ENCODE measurements at regions not wholly inside any gene's neighbourhood (a gene's known extent, or its start where the extent isn't known, plus 50 kb on each side); places are given as distances from the start of the nearest gene placed in this dataset.

DNA sequence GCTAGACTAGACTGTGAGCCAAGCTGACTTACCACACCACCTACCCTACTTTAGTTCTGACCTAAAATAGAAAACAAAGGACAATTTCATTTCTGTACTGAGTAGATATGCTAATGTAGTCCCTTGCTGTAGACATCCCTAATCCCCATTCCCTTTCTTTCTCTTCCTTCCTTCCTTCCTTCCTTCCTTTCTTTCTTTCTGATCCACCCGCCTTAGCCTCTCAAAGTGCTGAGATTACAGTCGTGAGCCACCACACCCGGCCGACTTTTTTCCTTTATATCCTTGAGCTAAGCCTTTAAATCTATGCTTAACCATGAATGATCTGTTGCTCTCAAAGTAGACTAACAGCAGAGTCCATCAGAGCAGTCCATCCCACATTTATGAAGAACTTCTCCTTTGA is 465.0 kb downstream of the SLITRK6 start:
- no peak overlapping the region for H2AK5ac ChIP-seq (ENCODE audit: low read depth, low read length)
- H4K91ac ChIP-seq (ENCODE audit: insufficient read depth, low read depth, low read length), result no peak overlapping the region; the same call in 1 of the 2 replicates
- no peak overlapping the region for H4K5ac ChIP-seq (ENCODE audit: low read depth, low read length)
- no peak overlapping the region for H4K8ac ChIP-seq (ENCODE audit: low read depth in 2 of 2, low read length in 2 of 2)
- intact Hi-C loops (cut with micrococcal nuclease) (no loop called here), dilution Hi-C loops (cut with HindIII; ENCODE audit: low sequenced_read_pairs, unreplicated experiment) (no loop called here), in situ Hi-C loops (cut with MboI; ENCODE audit: low sequenced_read_pairs) (no loop called here)
- no peaks in the 10 kb centered on the region for H3K27me3 ChIP-seq (ENCODE audit: control insufficient read depth, insufficient read depth, low read length)
- H2BK5ac ChIP-seq (ENCODE audit: low read depth, low read length, poor library complexity, severe bottlenecking), result no peak overlapping the region
- H2BK15ac ChIP-seq (ENCODE audit: low read depth, low read length), result no peak overlapping the region
- H3K4ac ChIP-seq (ENCODE audit: low read depth, low read length), result no peak overlapping the region
- H3K79me1 ChIP-seq (ENCODE audit: low read depth in 1 of 2, low read length in 2 of 2), result no peaks in the 10 kb centered on the region
- no peaks in the 10 kb centered on the region for H3K9me1 ChIP-seq (ENCODE audit: insufficient read depth, low read length)
- WGBS, 2 experiments (ENCODE audit: extremely low coverage in 2 of 2, insufficient read length in 1 of 2), result no CpG with 5 or more reads among the region's 4 CpGs
- H2AK9ac ChIP-seq (replicated peaks; ENCODE audit: low read depth, low read length, poor library complexity), result no peak overlapping the region
- ChIA-PET CTCF (no interaction called here), POLR2A (ENCODE audit: unreplicated experiment) (no interaction called here)
- no peak overlapping the region for H2AFZ ChIP-seq (replicated peaks; ENCODE audit: low read length, poor library complexity)
- H3K4me3 ChIP-seq (ENCODE audit: insufficient read depth, low read depth, low read length), result no peak overlapping the region
- H3K27ac ChIP-seq (ENCODE audit: insufficient read depth, low read length), result no peak overlapping the region
- TF ChIP-seq MAFK (IDR thresholded peaks at IDR 0.05; ENCODE audit: low read depth, low read length), result no peak
- TF ChIP-seq RCOR1 (IDR thresholded peaks at IDR 0.05; ENCODE audit: insufficient replicate concordance, low read length), result no peak
- TF ChIP-seq NFE2L2 (IDR thresholded peaks at IDR 0.05; ENCODE audit: low read depth, low read length), result no peak
- no peak for TF ChIP-seq FOS (IDR thresholded peaks at IDR 0.05; ENCODE audit: low read depth, low read length)
- TF ChIP-seq SMC3 (IDR thresholded peaks at IDR 0.05; ENCODE audit: low read depth, low read length), result no peak
- TF ChIP-seq BHLHE40 (IDR thresholded peaks at IDR 0.05; ENCODE audit: low read depth, low read length), result no peak
- TF ChIP-seq MXI1 (IDR thresholded peaks at IDR 0.05; ENCODE audit: borderline replicate concordance, low read depth, low read length), result no peak
- TF ChIP-seq, protein P1, sequence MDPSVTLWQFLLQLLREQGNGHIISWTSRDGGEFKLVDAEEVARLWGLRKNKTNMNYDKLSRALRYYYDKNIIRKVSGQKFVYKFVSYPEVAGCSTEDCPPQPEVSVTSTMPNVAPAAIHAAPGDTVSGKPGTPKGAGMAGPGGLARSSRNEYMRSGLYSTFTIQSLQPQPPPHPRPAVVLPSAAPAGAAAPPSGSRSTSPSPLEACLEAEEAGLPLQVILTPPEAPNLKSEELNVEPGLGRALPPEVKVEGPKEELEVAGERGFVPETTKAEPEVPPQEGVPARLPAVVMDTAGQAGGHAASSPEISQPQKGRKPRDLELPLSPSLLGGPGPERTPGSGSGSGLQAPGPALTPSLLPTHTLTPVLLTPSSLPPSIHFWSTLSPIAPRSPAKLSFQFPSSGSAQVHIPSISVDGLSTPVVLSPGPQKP (IDR thresholded peaks at IDR 0.05; ENCODE audit: borderline replicate concordance, low read depth, low read length), result no peak
- TF ChIP-seq CHD1 (IDR thresholded peaks at IDR 0.05; ENCODE audit: low read depth, low read length), result no peak
- no peak for TF ChIP-seq POLR2A (IDR thresholded peaks at IDR 0.05; ENCODE audit: low read depth, low read length)
- TF ChIP-seq CEBPB (IDR thresholded peaks at IDR 0.05; ENCODE audit: low read depth, low read length), result no peak
- TF ChIP-seq MAZ (IDR thresholded peaks at IDR 0.05; ENCODE audit: borderline replicate concordance, low read depth, low read length), result no peak
- TF ChIP-seq, protein P2, sequence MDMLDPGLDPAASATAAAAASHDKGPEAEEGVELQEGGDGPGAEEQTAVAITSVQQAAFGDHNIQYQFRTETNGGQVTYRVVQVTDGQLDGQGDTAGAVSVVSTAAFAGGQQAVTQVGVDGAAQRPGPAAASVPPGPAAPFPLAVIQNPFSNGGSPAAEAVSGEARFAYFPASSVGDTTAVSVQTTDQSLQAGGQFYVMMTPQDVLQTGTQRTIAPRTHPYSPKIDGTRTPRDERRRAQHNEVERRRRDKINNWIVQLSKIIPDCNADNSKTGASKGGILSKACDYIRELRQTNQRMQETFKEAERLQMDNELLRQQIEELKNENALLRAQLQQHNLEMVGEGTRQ (IDR thresholded peaks at IDR 0.05; ENCODE audit: low read depth, low read length), result no peak
- no peak for TF ChIP-seq RFX5 (IDR thresholded peaks at IDR 0.05; ENCODE audit: low read depth, low read length)
- H3K9me3 ChIP-seq (ENCODE audit: control insufficient read depth, insufficient read depth, low read length), result no peaks in the 10 kb centered on the region
- DNase-seq (no peak), ATAC-seq (ENCODE audit: low read depth) (no peak)
- BruUV-seq (replicated peaks), result no TSS peak
- H3K4me1 ChIP-seq (ENCODE audit: control insufficient read depth, insufficient read depth, low read length), result no peaks in the 10 kb centered on the region
- H3K23ac ChIP-seq (ENCODE audit: low read depth, low read length), result no peak overlapping the region
- no peak overlapping the region for H3K56ac ChIP-seq (ENCODE audit: extremely low read depth, insufficient read depth, low read length)
- no peaks in the 10 kb centered on the region for H4K20me1 ChIP-seq (ENCODE audit: insufficient read depth, low read length)
- no peak overlapping the region for H3K18ac ChIP-seq (ENCODE audit: low read depth, low read length)
- no peaks in the 10 kb centered on the region for H3K36me3 ChIP-seq (ENCODE audit: control insufficient read depth, insufficient read depth, low read length)
- no peak overlapping the region for H2BK120ac ChIP-seq (ENCODE audit: low read depth, low read length)
- no peak overlapping the region for H3K14ac ChIP-seq (replicated peaks; ENCODE audit: low read depth, low read length)
- H3K4me2 ChIP-seq (ENCODE audit: low read depth, low read length), result no peak overlapping the region
- H3K9ac ChIP-seq (ENCODE audit: low read depth, low read length), result no peak overlapping the region
- no peak overlapping the region for H2BK20ac ChIP-seq (ENCODE audit: low read depth, low read length)

All from IMR-90 (cell line).